Sigmoid colon (tissue), 6 donors: ENCODE measurements at regions not wholly inside any gene's neighbourhood (a gene's known extent, or its start where the extent isn't known, plus 50 kb on each side); places are given as distances from the start of the nearest gene placed in this dataset.
"Not testable (repeated sequence)": the region's sequence is repeated elsewhere in the genome, so short reads cannot be mapped to it uniquely, and the experiment has no call there.

Experiments used
- DNase-seq: peaks from one replicate; pipeline ENCODE4 v3.0.0-alpha.2; 2019
- H3K27ac ChIP-seq, 4 donors: fragments of 200-600 bp; sonication (generic); one replicate each; pipeline ENCODE4 v1.5.1; 2016 to 2019; ENCODE audit warnings: mild to moderate bottlenecking in 1 of 4
- H3K27me3 ChIP-seq, 3 donors: fragments of 200-600 bp; sonication (generic); one replicate each; pipeline ENCODE4 v1.5.1; 2019; ENCODE audit warnings: mild to moderate bottlenecking in 1 of 3
- H3K36me3 ChIP-seq, 4 donors: fragments of 200-600 bp; sonication (generic); one replicate each; pipeline ENCODE4 v1.5.1; 2016 to 2019
- H3K4me1 ChIP-seq, 4 donors: fragments of 200-600 bp; sonication (generic); one replicate each; pipeline ENCODE4 v1.5.1; 2017 to 2019
- H3K4me3 ChIP-seq, 4 donors: fragments of 200-600 bp; sonication (generic); one replicate each; pipeline ENCODE4 v1.5.1; 2017 to 2019; ENCODE audit warnings: mild to moderate bottlenecking in 2 of 4, moderate library complexity in 1 of 4
- H3K9me3 ChIP-seq, 4 donors: fragments of 200-600 bp in 3 of 4; sonication (generic) in 3 of 4; one replicate each; pipeline versions ENCODE4 v1.5.1 to v1.6.1; 2013 to 2019
- CTCF ChIP-seq, 4 experiments: fragments of 450-650 bp in 3 of 4; fragments of 200-600 bp in 1 of 4; IDR thresholded peaks; one replicate each; pipeline ENCODE4 v1.5.1; 2016 to 2019; ENCODE audit warnings: antibody characterized with exemption in 4 of 4, mild to moderate bottlenecking in 3 of 4, moderate library complexity in 2 of 4
- EP300 ChIP-seq, 4 donors: sonication (generic); formaldehyde crosslinking; IDR thresholded peaks; one replicate each; pipeline ENCODE4 v1.6.1; 2017; ENCODE audit warnings: antibody characterized with exemption in 4 of 4
- POLR2A ChIP-seq, 2 donors: fragments of 450-650 bp; IDR thresholded peaks; one replicate each; pipeline ENCODE4 v1.6.1; 2016; ENCODE audit warnings: antibody characterized with exemption in 2 of 2, mild to moderate bottlenecking in 2 of 2, moderate library complexity in 2 of 2
- POLR2AphosphoS5 ChIP-seq, 4 donors: sonication (generic); formaldehyde crosslinking; IDR thresholded peaks; one replicate each; pipeline ENCODE4 v1.6.1; 2017; ENCODE audit warnings: antibody characterized with exemption in 4 of 4
- WGBS, 2 donors: extraction: QIAGEN DNeasy Blood & Tissue Kit; methylation state at CpG; one replicate each; pipeline ENCODE4 v1.1.7; 2013; 5-methylcytosine and 5-hydroxymethylcytosine counted together
- intact Hi-C: fragments of 100-400 bp; cut with DNase I; formaldehyde crosslinking; loops from one replicate; pipeline ENCODE4 v1.15.1; 2023
- donor health status: healthy with polysubstance abuse.
- donor health status: healthy.

GRCh38 chr12:96104566-96104965 is 69.2 kb upstream of the LTA4H start:
- no peak for TF ChIP-seq POLR2AphosphoS5 (IDR thresholded peaks at IDR 0.05)
- no peak for TF ChIP-seq POLR2A (IDR thresholded peaks at IDR 0.05)
- no peak for TF ChIP-seq EP300 (IDR thresholded peaks at IDR 0.05)
- TF ChIP-seq CTCF (IDR thresholded peaks at IDR 0.05): no peak
- DNase-seq: no peak
- Histone ChIP-seq H3K27ac (no peak overlapping the region), H3K36me3 (no peaks in the 10 kb centered on the region), H3K4me3 (no peak overlapping the region), H3K4me1 (no peaks in the 10 kb centered on the region), H3K9me3 (no peaks in the 10 kb centered on the region), H3K27me3 (no peaks in the 10 kb centered on the region)
- 92 to 93% methylated on average over 7 of the region's 7 CpGs for WGBS, 2 donors
- intact Hi-C loops: no loop called here

GRCh38 chr12:96106137-96106536 is 70.8 kb upstream of the LTA4H start:
- Histone ChIP-seq H3K27ac (no peak overlapping the region), H3K9me3 (no peaks in the 10 kb centered on the region), H3K36me3 (no peaks in the 10 kb centered on the region), H3K27me3 (no peaks in the 10 kb centered on the region), H3K4me3 (no peak overlapping the region), H3K4me1 (no peaks in the 10 kb centered on the region)
- no peak for DNase-seq
- TF ChIP-seq CTCF (IDR thresholded peaks at IDR 0.05) (no peak), EP300 (IDR thresholded peaks at IDR 0.05) (no peak), POLR2A (IDR thresholded peaks at IDR 0.05) (no peak)
- intact Hi-C loops: no loop called here
- WGBS, 2 donors: 79 to 90% methylated on average over 2 of the region's 2 CpGs

- Histone ChIP-seq H3K27ac (peak overlapping the region in 1 of 4 donors; percentile 60), H3K4me1 (no peaks in the 10 kb centered on the region), H3K9me3 (no peaks in the 10 kb centered on the region), H3K27me3 (no peaks in the 10 kb centered on the region), H3K36me3 (no peaks in the 10 kb centered on the region), H3K4me3 (no peak overlapping the region)
- intact Hi-C loops: no loop called here
- TF ChIP-seq POLR2A (IDR thresholded peaks at IDR 0.05) (no peak), POLR2AphosphoS5 (IDR thresholded peaks at IDR 0.05) (no peak), EP300 (IDR thresholded peaks at IDR 0.05) (no peak), CTCF (IDR thresholded peaks at IDR 0.05) (no peak)
- WGBS, 2 donors: 90 to 96% methylated on average over 5 of the region's 5 CpGs
- no peak for DNase-seq
Measured at GRCh38 chr12:96107236-96107635, 71.8 kb upstream of the LTA4H start.

GRCh38 chr12:96108321-96108720 is 72.9 kb upstream of the LTA4H start:
- intact Hi-C loops: no loop called here
- DNase-seq: peak; percentile 66
- Histone ChIP-seq H3K4me1 (no peaks in the 10 kb centered on the region), H3K27me3 (no peaks in the 10 kb centered on the region), H3K36me3 (no peaks in the 10 kb centered on the region), H3K9me3 (no peaks in the 10 kb centered on the region), H3K27ac (peak overlapping the region in 2 of 4 donors; percentile 19 to 60), H3K4me3 (no peak overlapping the region)
- TF ChIP-seq POLR2AphosphoS5 (IDR thresholded peaks at IDR 0.05): no peak
- no peak for TF ChIP-seq POLR2A (IDR thresholded peaks at IDR 0.05)
- no peak for TF ChIP-seq EP300 (IDR thresholded peaks at IDR 0.05)
- no peak for TF ChIP-seq CTCF (IDR thresholded peaks at IDR 0.05)
- 22 to 23% methylated on average over 11 of the region's 11 CpGs for WGBS, 2 donors

GRCh38 chr12:96108941-96109340 is 73.6 kb upstream of the LTA4H start:
- H3K4me1 ChIP-seq, H3K4me3 ChIP-seq, DNase-seq, H3K9me3 ChIP-seq, H3K36me3 ChIP-seq, intact Hi-C loops, H3K27me3 ChIP-seq, H3K27ac ChIP-seq: not testable (repeated sequence)
- WGBS, 2 donors: 96% methylated on average over 31 of the region's 31 CpGs
